SK-N-SH treated with all-trans-retinoic acid at 6 μM for 48 hours (cell line): ENCODE measurements at regions not wholly inside any gene's neighbourhood (a gene's known extent, or its start where the extent isn't known, plus 50 kb on each side); places are given as distances from the start of the nearest gene placed in this dataset.

ENCODE experiments used
- ATAC-seq: fragments of 200-7000 bp; cut with Tn5 transposase; 3 replicates; pipeline ENCODE4 v1.9.1; 2020; ENCODE audit warnings: mild to moderate bottlenecking, moderate library complexity
- ARNTL ChIP-seq: fragments of 450-650 bp; formaldehyde crosslinking; IDR thresholded peaks from 2 replicates; pipeline ENCODE4 v1.5.0; 2020; ENCODE audit warnings: low read depth, mild to moderate bottlenecking, moderate library complexity, borderline replicate concordance
- BACH2 ChIP-seq: fragments of 250-450 bp; sonication (Bioruptor Pico); IDR thresholded peaks from 2 replicates; pipeline ENCODE4 v1.9.0; 2021; ENCODE audit warnings: mild to moderate bottlenecking, borderline replicate concordance
- CREB5 ChIP-seq: fragments of 250-450 bp; sonication (Bioruptor Pico); IDR thresholded peaks from 2 replicates; pipeline ENCODE4 v1.5.1; 2020; ENCODE audit warnings: low read depth, mild to moderate bottlenecking, moderate library complexity
- CSDC2 ChIP-seq: fragments of 250-450 bp; sonication (Bioruptor Pico); IDR thresholded peaks from 2 replicates; pipeline ENCODE4 v1.5.0; 2020; ENCODE audit warnings: mild to moderate bottlenecking, moderate library complexity
- ESRRG ChIP-seq: fragments of 250-450 bp; sonication (Bioruptor Pico); IDR thresholded peaks from 2 replicates; pipeline ENCODE4 v1.6.1; 2021; ENCODE audit warnings: mild to moderate bottlenecking
- ISL1 ChIP-seq: fragments of 250-450 bp; sonication (Bioruptor Pico); IDR thresholded peaks from 2 replicates; pipeline ENCODE4 v2.1.2; 2022; ENCODE audit warnings: mild to moderate bottlenecking, moderate library complexity
- OSR1 ChIP-seq: fragments of 250-450 bp; sonication (Bioruptor Pico); IDR thresholded peaks from 2 replicates; pipeline ENCODE4 v1.8.0; 2022; ENCODE audit warnings: moderate library complexity, mild to moderate bottlenecking, inconsistent platforms
- PATZ1 ChIP-seq: fragments of 250-450 bp; sonication (Bioruptor Pico); IDR thresholded peaks from 2 replicates; pipeline ENCODE4 v1.8.0; 2020; ENCODE audit warnings: mild to moderate bottlenecking, moderate library complexity, borderline replicate concordance
- POU6F1 ChIP-seq: fragments of 250-450 bp; sonication (Bioruptor Pico); IDR thresholded peaks from 2 replicates; pipeline ENCODE4 v1.8.0; 2021; ENCODE audit warnings: low read depth, mild to moderate bottlenecking, moderate library complexity, borderline replicate concordance
- PPARA ChIP-seq: fragments of 250-450 bp; sonication (Bioruptor Pico); IDR thresholded peaks from 2 replicates; pipeline ENCODE4 v1.5.0; 2020; ENCODE audit warnings: mild to moderate bottlenecking, borderline replicate concordance
- RARB ChIP-seq: fragments of 250-450 bp; sonication (Bioruptor Pico); IDR thresholded peaks from 2 replicates; pipeline ENCODE4 v1.8.0; 2021; ENCODE audit warnings: mild to moderate bottlenecking, moderate library complexity
- SNAI2 ChIP-seq: fragments of 250-450 bp; sonication (Bioruptor Pico); IDR thresholded peaks from 2 replicates; pipeline ENCODE4 v1.5.0; 2020; ENCODE audit warnings: mild to moderate bottlenecking, moderate library complexity
- TOX ChIP-seq: fragments of 250-450 bp; sonication (Bioruptor Pico); IDR thresholded peaks from 2 replicates; pipeline ENCODE4 v1.8.0; 2021; ENCODE audit warnings: mild to moderate bottlenecking, moderate library complexity, borderline replicate concordance
- TSHZ2 ChIP-seq: fragments of 250-450 bp; sonication (Bioruptor Pico); IDR thresholded peaks from 2 replicates; pipeline ENCODE4 v1.5.0; 2020; ENCODE audit warnings: mild to moderate bottlenecking, moderate library complexity
- ZC3H10 ChIP-seq: fragments of 250-450 bp; sonication (Bioruptor Pico); IDR thresholded peaks from 2 replicates; pipeline ENCODE4 v1.5.1; 2021; ENCODE audit warnings: mild to moderate bottlenecking, moderate library complexity
- ZFP3 ChIP-seq: fragments of 250-450 bp; sonication (Bioruptor Pico); IDR thresholded peaks from 2 replicates; pipeline ENCODE4 v1.5.0; 2020; ENCODE audit warnings: mild to moderate bottlenecking, moderate library complexity
- ZFP30 ChIP-seq: fragments of 450-650 bp; formaldehyde crosslinking; IDR thresholded peaks from 2 replicates; pipeline ENCODE4 v1.5.0; 2022; ENCODE audit warnings: mild to moderate bottlenecking, moderate library complexity
- ZNF565 ChIP-seq: fragments of 450-650 bp; formaldehyde crosslinking; conservative IDR thresholded peaks from 2 replicates; pipeline ENCODE4 v1.5.0; 2020; ENCODE audit warnings: low read depth, mild to moderate bottlenecking, moderate library complexity
- ZNF70 ChIP-seq: fragments of 450-650 bp; formaldehyde crosslinking; IDR thresholded peaks from 2 replicates; pipeline ENCODE4 v1.5.0; 2020; ENCODE audit warnings: mild to moderate bottlenecking, moderate library complexity
- ZNF8 ChIP-seq: fragments of 450-650 bp; formaldehyde crosslinking; IDR thresholded peaks from 2 replicates; pipeline ENCODE4 v1.5.0; 2020; ENCODE audit warnings: mild to moderate bottlenecking, moderate library complexity

- TF ChIP-seq ZNF565 (CRISPR knock-in tag), result no peak
- no peak for TF ChIP-seq PATZ1 (CRISPR knock-in tag)
- TF ChIP-seq CREB5 (CRISPR knock-in tag), result no peak
- no peak for TF ChIP-seq TSHZ2
- no peak for TF ChIP-seq POU6F1 (CRISPR knock-in tag)
- no peak for TF ChIP-seq RARB (CRISPR knock-in tag)
- no peak for TF ChIP-seq ZFP30
- no peak for TF ChIP-seq OSR1 (CRISPR knock-in tag)
- no peak for TF ChIP-seq ESRRG (CRISPR knock-in tag)
- no peak for TF ChIP-seq CSDC2 (CRISPR knock-in tag)
- TF ChIP-seq ZFP3 (CRISPR knock-in tag), result no peak
- TF ChIP-seq ZNF70 (CRISPR knock-in tag), result no peak
- no peak for TF ChIP-seq TOX
- no peak for TF ChIP-seq SNAI2
- TF ChIP-seq ZC3H10 (CRISPR knock-in tag), result no peak
- no peak for TF ChIP-seq ARNTL (CRISPR knock-in tag)
- no peak for TF ChIP-seq ISL1
- peak; percentile 26; the same call in 2 of the 3 replicates for ATAC-seq
These were observed 268.4 kb downstream of the ADGRG6 start for GRCh38 chr6:142570221-142570671.

- no peak for TF ChIP-seq BACH2 (CRISPR knock-in tag)
- no peak for TF ChIP-seq ARNTL (CRISPR knock-in tag)
- no peak for TF ChIP-seq RARB (CRISPR knock-in tag)
- ATAC-seq, result no peak
These were observed 291.1 kb downstream of the ADGRG6 start for GRCh38 chr6:142592876-142593275.

GRCh38 chr6:142597836-142598235, 296.0 kb downstream of the ADGRG6 start:
- ATAC-seq, result no peak

More at GRCh38 chr6:142597836-142598235, 296.0 kb downstream of the ADGRG6 start:
- TF ChIP-seq TSHZ2 (no peak), ZNF8 (CRISPR knock-in tag) (no peak), CREB5 (CRISPR knock-in tag) (no peak), ZFP30 (no peak), OSR1 (CRISPR knock-in tag) (no peak), PPARA (CRISPR knock-in tag) (no peak), ZNF565 (CRISPR knock-in tag) (no peak), ARNTL (CRISPR knock-in tag) (no peak), BACH2 (CRISPR knock-in tag) (no peak), SNAI2 (no peak), RARB (CRISPR knock-in tag) (no peak), ZNF70 (CRISPR knock-in tag) (no peak), CSDC2 (CRISPR knock-in tag) (no peak), ZC3H10 (CRISPR knock-in tag) (no peak), ISL1 (no peak)
